HG02943 (cell line): ENCODE measurements at regions not wholly inside any gene's neighbourhood (a gene's known extent, or its start where the extent isn't known, plus 50 kb on each side); places are given as distances from the start of the nearest gene placed in this dataset.
"Not testable (repeated sequence)": the region's sequence is repeated elsewhere in the genome, so short reads cannot be mapped to it uniquely, and the experiment has no call there.

Experiments used
- ATAC-seq: cut with Tn5 transposase; IDR thresholded peaks from one replicate; pipeline ENCODE4 v1.9.1; 2021; ENCODE audit warnings: mild to moderate bottlenecking, low read depth, moderate library complexity; ENCODE audit not compliant: unreplicated experiment

- no peak for ATAC-seq
Observed at GRCh38 chr4:149050840-149051239, 608.6 kb upstream of the NR3C2 start.

GRCh38 chr4:149048451-149049143, 606.4 kb upstream of the NR3C2 start:
- no peak for ATAC-seq

GRCh38 chr4:149047368-149047767, 605.2 kb upstream of the NR3C2 start:
- ATAC-seq, result no peak

GRCh38 chr4:149045731-149046130, 603.5 kb upstream of the NR3C2 start:
- ATAC-seq, result no peak

GRCh38 chr4:149039786-149040185, 597.6 kb upstream of the NR3C2 start:
- not testable (repeated sequence) for ATAC-seq

- no peak for ATAC-seq
Observed at GRCh38 chr4:149031399-149031798, 589.2 kb upstream of the NR3C2 start.

- no peak for ATAC-seq
Observed at GRCh38 chr4:149029056-149029651, 586.9 kb upstream of the NR3C2 start.

GRCh38 chr4:149026696-149027095, 584.5 kb upstream of the NR3C2 start:
- ATAC-seq, result no peak

GRCh38 chr4:149017002-149017734, 575.0 kb upstream of the NR3C2 start:
- no peak for ATAC-seq

- no peak for ATAC-seq
Observed at GRCh38 chr4:149009223-149009622, 567.0 kb upstream of the NR3C2 start.

- no peak for ATAC-seq
Observed at GRCh38 chr4:149008415-149009025, 566.3 kb upstream of the NR3C2 start.

GRCh38 chr4:149005191-149005590, 563.0 kb upstream of the NR3C2 start:
- no peak for ATAC-seq

GRCh38 chr4:148999924-149000323, 557.7 kb upstream of the NR3C2 start:
- no peak for ATAC-seq

- ATAC-seq, result no peak
Observed at GRCh38 chr4:148998719-148999118, 556.5 kb upstream of the NR3C2 start.

- ATAC-seq, result no peak
Observed at GRCh38 chr4:148986951-148987350, 544.7 kb upstream of the NR3C2 start.

- no peak for ATAC-seq
Observed at GRCh38 chr4:148984951-148985350, 542.7 kb upstream of the NR3C2 start.

GRCh38 chr4:148982200-148982599, 540.0 kb upstream of the NR3C2 start:
- ATAC-seq, result no peak

GRCh38 chr4:148980782-148981480, 538.7 kb upstream of the NR3C2 start:
- no peak for ATAC-seq

- ATAC-seq, result no peak
Observed at GRCh38 chr4:148978301-148978700, 536.1 kb upstream of the NR3C2 start.

GRCh38 chr4:148975464-148975863, 533.2 kb upstream of the NR3C2 start:
- no peak for ATAC-seq

GRCh38 chr4:148965080-148965479, 522.9 kb upstream of the NR3C2 start:
- no peak for ATAC-seq
